ENCODE measurements at regions not wholly inside any gene's neighbourhood (a gene's known extent, or its start where the extent isn't known, plus 50 kb on each side); places are given as distances from the start of the nearest gene placed in this dataset.

- peaks cover 4% of the 10 kb centered on the region for H3K27me3 ChIP-seq (ENCODE audit: control insufficient read depth, insufficient read depth, low read length)
- no peak overlapping the region for H3K4me3 ChIP-seq (ENCODE audit: low read length)
- H3K36me3 ChIP-seq (ENCODE audit: control insufficient read depth, low read depth, low read length), result no peaks in the 10 kb centered on the region
- H3K9me3 ChIP-seq (ENCODE audit: control insufficient read depth, low read depth, low read length), result no peaks in the 10 kb centered on the region
- no peak overlapping the region for H3K27ac ChIP-seq (ENCODE audit: low read length)
- no peaks in the 10 kb centered on the region for H3K4me1 ChIP-seq (ENCODE audit: control insufficient read depth, low read depth, low read length)
- H3K9ac ChIP-seq (ENCODE audit: low read length), result no peak overlapping the region
Measured at GRCh38 chr13:25024175-25024574, 71.8 kb upstream of the PABPC3 start.

GRCh38 chr13:25032160-25032559 is 63.8 kb upstream of the PABPC3 start:
- no peak overlapping the region for H3K27ac ChIP-seq (ENCODE audit: low read length)
- H3K4me1 ChIP-seq (ENCODE audit: control insufficient read depth, low read depth, low read length), result no peaks in the 10 kb centered on the region
- no peaks in the 10 kb centered on the region for H3K27me3 ChIP-seq (ENCODE audit: control insufficient read depth, insufficient read depth, low read length)
- H3K4me3 ChIP-seq (ENCODE audit: low read length), result no peak overlapping the region
- H3K9me3 ChIP-seq (ENCODE audit: control insufficient read depth, low read depth, low read length), result no peaks in the 10 kb centered on the region
- H3K36me3 ChIP-seq (ENCODE audit: control insufficient read depth, low read depth, low read length), result no peaks in the 10 kb centered on the region
- H3K9ac ChIP-seq (ENCODE audit: low read length), result no peak overlapping the region

GRCh38 chr13:25034173-25034572 is 61.8 kb upstream of the PABPC3 start:
- Histone ChIP-seq H3K4me3 (ENCODE audit: low read length) (no peak overlapping the region), H3K36me3 (ENCODE audit: control insufficient read depth, low read depth, low read length) (no peaks in the 10 kb centered on the region), H3K27ac (ENCODE audit: low read length) (no peak overlapping the region), H3K27me3 (ENCODE audit: control insufficient read depth, insufficient read depth, low read length) (no peaks in the 10 kb centered on the region), H3K9ac (ENCODE audit: low read length) (no peak overlapping the region), H3K4me1 (ENCODE audit: control insufficient read depth, low read depth, low read length) (no peaks in the 10 kb centered on the region), H3K9me3 (ENCODE audit: control insufficient read depth, low read depth, low read length) (no peaks in the 10 kb centered on the region)

- H3K27ac ChIP-seq (ENCODE audit: low read length), result no peak overlapping the region
- no peak overlapping the region for H3K4me3 ChIP-seq (ENCODE audit: low read length)
- no peaks in the 10 kb centered on the region for H3K36me3 ChIP-seq (ENCODE audit: control insufficient read depth, low read depth, low read length)
- H3K9me3 ChIP-seq (ENCODE audit: control insufficient read depth, low read depth, low read length), result no peaks in the 10 kb centered on the region
- no peaks in the 10 kb centered on the region for H3K4me1 ChIP-seq (ENCODE audit: control insufficient read depth, low read depth, low read length)
- H3K9ac ChIP-seq (ENCODE audit: low read length), result no peak overlapping the region
- no peaks in the 10 kb centered on the region for H3K27me3 ChIP-seq (ENCODE audit: control insufficient read depth, insufficient read depth, low read length)
Measured at GRCh38 chr13:25037057-25037813, 58.7 kb upstream of the PABPC3 start.

- Histone ChIP-seq H3K36me3 (ENCODE audit: control insufficient read depth, low read depth, low read length) (no peaks in the 10 kb centered on the region), H3K27ac (ENCODE audit: low read length) (no peak overlapping the region), H3K9ac (ENCODE audit: low read length) (no peak overlapping the region), H3K9me3 (ENCODE audit: control insufficient read depth, low read depth, low read length) (no peaks in the 10 kb centered on the region), H3K27me3 (ENCODE audit: control insufficient read depth, insufficient read depth, low read length) (peaks cover 22% of the 10 kb centered on the region), H3K4me3 (ENCODE audit: low read length) (no peak overlapping the region), H3K4me1 (ENCODE audit: control insufficient read depth, low read depth, low read length) (peaks cover 7% of the 10 kb centered on the region)
Measured at GRCh38 chr13:25042151-25042865, 53.6 kb upstream of the PABPC3 start.

- Histone ChIP-seq H3K27ac (ENCODE audit: low read length) (no peak overlapping the region), H3K27me3 (ENCODE audit: control insufficient read depth, insufficient read depth, low read length) (peaks cover 31% of the 10 kb centered on the region), H3K9me3 (ENCODE audit: control insufficient read depth, low read depth, low read length) (no peaks in the 10 kb centered on the region), H3K4me3 (ENCODE audit: low read length) (no peak overlapping the region), H3K36me3 (ENCODE audit: control insufficient read depth, low read depth, low read length) (no peaks in the 10 kb centered on the region), H3K9ac (ENCODE audit: low read length) (no peak overlapping the region), H3K4me1 (ENCODE audit: control insufficient read depth, low read depth, low read length) (peaks cover 7% of the 10 kb centered on the region)
Measured at GRCh38 chr13:25044071-25044470, 51.9 kb upstream of the PABPC3 start.

Measured in iPS-18a (cell line).